Ascending aorta (tissue), 2 donors: ENCODE measurements at regions not wholly inside any gene's neighbourhood (a gene's known extent, or its start where the extent isn't known, plus 50 kb on each side); places are given as distances from the start of the nearest gene placed in this dataset.

ENCODE experiments used
- DNase-seq, 2 donors: peaks; one replicate each; pipeline ENCODE4 v3.0.0-alpha.2; 2019; ENCODE audit warnings: low spot score in 2 of 2
- H3K27ac ChIP-seq, 2 donors: fragments of 200-600 bp; sonication (generic); one replicate each; pipeline ENCODE4 v1.5.1; 2016 to 2017; ENCODE audit warnings: mild to moderate bottlenecking in 1 of 2
- H3K27me3 ChIP-seq: fragments of 200-600 bp; sonication (generic); one replicate; pipeline ENCODE4 v1.5.1; 2017
- H3K36me3 ChIP-seq, 2 donors: fragments of 200-600 bp; sonication (generic); one replicate each; pipeline ENCODE4 v1.5.1; 2016
- H3K4me1 ChIP-seq, 2 donors: fragments of 200-600 bp; sonication (generic); one replicate each; pipeline ENCODE4 v1.5.1; 2016 to 2017; ENCODE audit warnings: mild to moderate bottlenecking in 1 of 2
- H3K4me3 ChIP-seq, 2 donors: fragments of 200-600 bp; sonication (generic); one replicate each; pipeline ENCODE4 v1.5.1; 2016 to 2017; ENCODE audit warnings: mild to moderate bottlenecking in 1 of 2
- H3K9me3 ChIP-seq, 2 donors: fragments of 200-600 bp; sonication (generic); one replicate each; pipeline ENCODE4 v1.5.1; 2016
- intact Hi-C: fragments of 100-400 bp; cut with DNase I; formaldehyde crosslinking; loops from one replicate; pipeline ENCODE4 v1.15.1; 2023
- TF ChIP-seq, protein P1 (sequence below), 3 experiments: fragments of 200-600 bp in 2 of 3; fragments of 450-650 bp in 1 of 3; sonication (generic) in 2 of 3; IDR thresholded peaks; one replicate each; pipeline ENCODE4 v1.5.1; 2016 to 2019; ENCODE audit warnings: antibody characterized with exemption in 3 of 3, mild to moderate bottlenecking in 1 of 3, moderate library complexity in 1 of 3

DNA sequence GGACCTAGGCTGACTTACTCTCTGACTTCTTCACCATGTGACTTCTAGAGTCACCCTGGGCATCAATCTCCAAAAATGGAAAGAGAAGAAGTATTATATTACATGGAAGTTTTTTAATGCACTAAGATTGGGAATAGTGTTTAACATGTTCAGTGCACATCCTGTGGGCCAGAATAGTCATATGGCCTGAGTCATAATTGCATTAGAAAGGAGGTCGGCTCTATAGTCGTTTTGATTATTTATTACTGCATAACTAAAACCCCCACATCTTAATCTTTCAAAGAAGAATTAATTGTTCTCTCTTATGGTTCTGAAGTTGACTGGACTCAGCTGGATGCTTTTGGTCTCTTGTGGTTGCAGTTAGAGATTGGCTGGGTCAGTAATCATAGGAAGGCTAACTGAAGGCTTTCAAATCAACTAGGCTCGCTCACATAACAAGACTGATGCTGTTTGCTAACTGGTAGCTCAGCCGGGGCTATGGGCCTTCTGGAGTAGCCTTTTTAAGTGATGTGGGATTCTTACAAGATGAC is 810.6 kb upstream of the ADGRL4 start:
- Histone ChIP-seq H3K36me3 (no peaks in the 10 kb centered on the region), H3K4me3 (no peak overlapping the region), H3K27ac (no peak overlapping the region), H3K27me3 (no peaks in the 10 kb centered on the region), H3K9me3 (no peaks in the 10 kb centered on the region), H3K4me1 (no peaks in the 10 kb centered on the region)
- TF ChIP-seq, protein P1, sequence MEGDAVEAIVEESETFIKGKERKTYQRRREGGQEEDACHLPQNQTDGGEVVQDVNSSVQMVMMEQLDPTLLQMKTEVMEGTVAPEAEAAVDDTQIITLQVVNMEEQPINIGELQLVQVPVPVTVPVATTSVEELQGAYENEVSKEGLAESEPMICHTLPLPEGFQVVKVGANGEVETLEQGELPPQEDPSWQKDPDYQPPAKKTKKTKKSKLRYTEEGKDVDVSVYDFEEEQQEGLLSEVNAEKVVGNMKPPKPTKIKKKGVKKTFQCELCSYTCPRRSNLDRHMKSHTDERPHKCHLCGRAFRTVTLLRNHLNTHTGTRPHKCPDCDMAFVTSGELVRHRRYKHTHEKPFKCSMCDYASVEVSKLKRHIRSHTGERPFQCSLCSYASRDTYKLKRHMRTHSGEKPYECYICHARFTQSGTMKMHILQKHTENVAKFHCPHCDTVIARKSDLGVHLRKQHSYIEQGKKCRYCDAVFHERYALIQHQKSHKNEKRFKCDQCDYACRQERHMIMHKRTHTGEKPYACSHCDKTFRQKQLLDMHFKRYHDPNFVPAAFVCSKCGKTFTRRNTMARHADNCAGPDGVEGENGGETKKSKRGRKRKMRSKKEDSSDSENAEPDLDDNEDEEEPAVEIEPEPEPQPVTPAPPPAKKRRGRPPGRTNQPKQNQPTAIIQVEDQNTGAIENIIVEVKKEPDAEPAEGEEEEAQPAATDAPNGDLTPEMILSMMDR (IDR thresholded peaks at IDR 0.05), result no peak
- no peak for DNase-seq
- intact Hi-C loops, result no loop called here

DNA sequence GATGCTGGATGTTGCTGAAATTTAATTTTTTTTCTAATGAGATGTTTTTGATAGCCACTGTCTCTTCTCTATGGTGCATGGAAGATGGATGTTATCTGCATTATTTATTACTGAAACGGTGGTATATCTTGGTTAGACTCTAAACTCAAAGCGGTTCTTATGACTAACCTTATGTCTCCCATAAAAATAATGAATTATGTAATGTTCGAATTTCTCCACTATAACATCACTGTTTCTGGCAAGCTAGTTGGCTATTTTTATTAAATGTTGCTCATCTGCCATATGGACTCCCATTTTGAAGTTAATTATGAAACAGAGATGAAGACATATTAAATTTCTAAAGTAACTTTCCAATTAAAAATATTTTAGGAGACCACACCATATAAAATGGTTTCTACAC is 808.6 kb upstream of the ADGRL4 start:
- intact Hi-C loops, result no loop called here
- no peaks in the 10 kb centered on the region for H3K9me3 ChIP-seq
- no peak for DNase-seq
- H3K27me3 ChIP-seq, result no peaks in the 10 kb centered on the region
- H3K4me1 ChIP-seq, result no peaks in the 10 kb centered on the region
- no peak overlapping the region for H3K27ac ChIP-seq
- no peak overlapping the region for H3K4me3 ChIP-seq
- no peaks in the 10 kb centered on the region for H3K36me3 ChIP-seq
- TF ChIP-seq, protein P1 (IDR thresholded peaks at IDR 0.05), result no peak

DNA sequence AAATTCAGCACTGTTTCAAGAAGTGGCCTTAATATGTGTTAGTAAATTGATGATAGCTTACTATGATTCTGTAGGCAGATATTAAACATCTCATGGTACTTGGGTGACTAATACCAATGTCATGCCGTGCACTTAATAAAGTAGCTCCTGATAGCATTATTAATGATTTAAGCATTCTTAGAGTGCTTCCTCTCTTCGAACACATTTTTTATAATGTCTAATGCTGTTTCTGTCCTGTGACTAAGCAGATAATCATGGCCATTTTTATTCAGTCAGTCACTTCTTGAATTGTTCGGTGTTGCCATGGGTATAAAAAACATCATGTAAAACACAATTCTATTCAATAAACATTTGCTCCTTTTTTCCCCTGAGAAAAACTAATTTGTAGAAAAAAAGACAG is 804.6 kb upstream of the ADGRL4 start:
- no peak overlapping the region for H3K27ac ChIP-seq
- no peaks in the 10 kb centered on the region for H3K9me3 ChIP-seq
- intact Hi-C loops, result no loop called here
- no peak for DNase-seq
- H3K36me3 ChIP-seq, result no peaks in the 10 kb centered on the region
- TF ChIP-seq, protein P1 (IDR thresholded peaks at IDR 0.05), result no peak
- no peak overlapping the region for H3K4me3 ChIP-seq
- H3K4me1 ChIP-seq, result no peaks in the 10 kb centered on the region
- H3K27me3 ChIP-seq, result no peaks in the 10 kb centered on the region

DNA sequence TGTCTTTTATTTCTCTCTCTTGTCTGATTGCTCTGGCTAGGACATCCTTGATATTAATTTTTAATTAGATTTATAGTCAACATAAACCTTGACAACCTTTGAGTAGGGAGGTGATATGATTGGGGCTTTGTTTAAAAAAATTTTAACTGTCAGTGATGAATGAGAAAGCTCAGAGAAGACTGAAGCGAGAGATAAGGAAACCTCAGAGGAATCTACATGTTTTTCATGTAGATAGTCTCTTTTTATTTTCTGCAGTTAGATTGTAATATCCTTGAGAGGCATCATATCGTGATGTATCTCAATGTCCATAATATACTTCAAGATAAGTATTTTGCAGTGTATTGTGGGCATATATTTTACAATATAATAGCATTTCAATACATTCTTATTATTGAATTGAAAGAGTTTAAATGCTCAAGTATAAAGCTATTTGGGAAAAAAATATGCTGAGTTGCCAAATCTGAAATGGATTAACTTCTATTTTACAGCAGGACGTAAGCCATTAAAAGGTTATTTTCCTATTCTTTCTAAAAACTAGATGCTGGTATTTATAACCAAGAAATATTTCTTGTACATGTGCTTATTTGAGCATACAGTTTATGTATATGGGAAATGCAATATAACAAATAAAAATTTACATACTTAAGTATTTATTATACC is 802.4 kb upstream of the ADGRL4 start:
- DNase-seq, result no peak

DNA sequence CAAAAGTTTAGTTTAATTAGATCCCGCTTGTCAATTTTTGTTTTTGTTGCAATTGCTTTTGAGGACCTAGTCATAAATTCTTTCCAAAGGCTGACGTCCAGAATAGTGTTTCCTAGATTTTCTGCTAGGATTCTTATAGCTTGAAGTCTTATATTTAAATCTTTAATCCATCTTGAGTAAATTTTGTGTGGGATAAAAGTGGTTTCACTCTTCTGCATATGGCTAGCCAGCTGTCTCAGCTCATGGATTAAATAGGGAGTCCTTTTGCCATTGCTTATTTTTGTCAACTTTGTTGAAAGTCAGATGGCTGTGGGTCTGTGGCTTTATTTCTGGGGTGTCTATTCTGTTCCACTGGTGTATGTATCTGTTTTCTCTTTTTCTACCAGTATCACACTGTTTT is 801.3 kb upstream of the ADGRL4 start:
- no peak overlapping the region for H3K4me3 ChIP-seq
- H3K27ac ChIP-seq, result no peak overlapping the region
- H3K27me3 ChIP-seq, result no peaks in the 10 kb centered on the region
- H3K9me3 ChIP-seq, result no peaks in the 10 kb centered on the region
- intact Hi-C loops, result no loop called here
- no peaks in the 10 kb centered on the region for H3K4me1 ChIP-seq
- no peak for DNase-seq
- TF ChIP-seq, protein P1 (IDR thresholded peaks at IDR 0.05), result no peak
- no peaks in the 10 kb centered on the region for H3K36me3 ChIP-seq

More for the DNA sequence above, 802.4 kb upstream of the ADGRL4 start:
- Histone ChIP-seq H3K4me1 (no peaks in the 10 kb centered on the region), H3K27me3 (no peaks in the 10 kb centered on the region), H3K9me3 (no peaks in the 10 kb centered on the region), H3K36me3 (no peaks in the 10 kb centered on the region), H3K4me3 (no peak overlapping the region), H3K27ac (no peak overlapping the region)
- TF ChIP-seq, protein P1 (IDR thresholded peaks at IDR 0.05), result no peak
- intact Hi-C loops, result no loop called here
